ENCODE measurements at regions not wholly inside any gene's neighbourhood (a gene's known extent, or its start where the extent isn't known, plus 50 kb on each side); places are given as distances from the start of the nearest gene placed in this dataset.

DNA sequence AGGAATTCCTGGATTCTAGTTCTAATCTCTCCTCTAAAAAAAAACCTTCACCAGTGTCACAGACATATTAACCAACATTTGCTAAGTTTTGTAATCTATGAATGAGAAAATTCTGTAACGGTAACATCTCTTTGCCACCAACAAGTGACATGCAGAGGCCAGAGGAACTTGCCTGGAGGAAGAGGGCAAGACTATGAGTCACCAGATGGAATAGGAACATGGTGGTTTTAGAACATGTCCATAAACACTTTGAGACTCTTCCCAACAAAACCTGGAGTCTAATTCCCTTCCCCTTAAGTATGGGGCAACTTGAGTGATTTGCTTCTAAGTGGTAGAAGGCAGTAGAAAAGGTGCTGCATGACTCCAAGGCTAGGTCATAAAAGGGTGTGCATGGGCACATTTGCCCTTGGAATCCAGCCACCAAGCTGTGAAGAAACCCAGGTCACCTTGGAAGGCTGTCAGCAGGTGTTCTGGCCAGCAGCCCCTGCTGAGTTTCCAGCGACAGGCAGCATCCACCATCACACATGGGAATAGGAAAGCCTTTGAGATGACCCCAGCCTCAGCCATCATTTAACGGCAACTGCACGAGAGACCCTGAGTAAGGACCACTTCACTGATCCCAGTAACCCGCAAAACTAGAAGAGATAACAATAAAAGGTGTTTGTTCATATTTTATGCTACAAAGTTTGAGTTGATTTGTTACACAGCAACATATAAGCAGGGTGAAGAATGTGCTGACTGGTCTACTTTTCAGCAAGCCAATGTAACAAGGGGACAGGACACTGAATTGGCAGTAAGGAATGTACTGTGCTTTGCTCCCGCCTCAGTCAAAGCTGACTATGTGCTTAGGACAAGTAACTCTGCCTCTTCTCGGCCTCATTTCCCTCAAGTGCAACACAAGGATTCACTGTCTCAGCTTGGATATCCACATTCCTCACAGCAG, 90.6 kb downstream of the SKA1 start:
- TF ChIP-seq CTCF (IDR thresholded peaks at IDR 0.05) (no peak), POLR2A (IDR thresholded peaks at IDR 0.05) (no peak)
